A673 (cell line): ENCODE measurements at regions not wholly inside any gene's neighbourhood (a gene's known extent, or its start where the extent isn't known, plus 50 kb on each side); places are given as distances from the start of the nearest gene placed in this dataset.

Experiments
- BruUV-seq: library from RNA; stranded (reverse); fragments of 400-500 nt; replicated peaks from 2 replicates; lab custom pipeline; 2021; lab: Mats Ljungman, UMichigan
- CTCF ChIA-PET: fragments of 300-600 bp; sonication (Branson Sonifier 250); formaldehyde crosslinking; loops from one replicate; lab custom pipeline; 2022; ENCODE audit warnings: antibody characterized with exemption; lab: Charles Lee
- POLR2A ChIA-PET: fragments of 300-600 bp; sonication (Branson Sonifier 250); formaldehyde crosslinking; loops from one replicate; lab custom pipeline; 2022; ENCODE audit warnings: antibody characterized with exemption; ENCODE audit not compliant: low non-redundant PET; lab: Charles Lee
- DNase-seq: peaks from one replicate; pipeline ENCODE4 v3.0.0-alpha.2; 2015; ENCODE audit warnings: low spot score
- H3K27ac ChIP-seq: fragments of 200-600 bp; sonication (generic); 2 replicates; pipeline ENCODE4 v1.5.1; 2016; ENCODE audit warnings: mixed run types, low read depth, mild to moderate bottlenecking, mixed read lengths, antibody characterized with exemption, low read length; ENCODE audit not compliant: poor library complexity, severe bottlenecking
- H3K27me3 ChIP-seq: fragments of 200-600 bp; sonication (generic); replicated peaks from 2 replicates; pipeline ENCODE4 v1.6.1; 2017; ENCODE audit warnings: mixed run types, low read depth, mild to moderate bottlenecking, mixed read lengths, antibody characterized with exemption, low read length; ENCODE audit not compliant: insufficient read depth, poor library complexity
- H3K36me3 ChIP-seq: fragments of 200-600 bp; sonication (generic); 2 replicates; pipeline ENCODE4 v1.6.1; 2016; ENCODE audit warnings: mixed run types, mild to moderate bottlenecking, mixed read lengths, antibody characterized with exemption, low read length; ENCODE audit not compliant: insufficient read depth, poor library complexity, severe bottlenecking
- H3K4me1 ChIP-seq: fragments of 200-600 bp; sonication (generic); 2 replicates; pipeline ENCODE4 v1.6.1; 2017; ENCODE audit warnings: mixed run types, mild to moderate bottlenecking, mixed read lengths, antibody characterized with exemption, low read length; ENCODE audit not compliant: insufficient read depth, poor library complexity, severe bottlenecking
- H3K4me3 ChIP-seq: fragments of 200-600 bp; sonication (generic); 2 replicates; pipeline ENCODE4 v1.5.1; 2016; ENCODE audit warnings: low read depth, mixed run types, mild to moderate bottlenecking, mixed read lengths, low read length; ENCODE audit not compliant: poor library complexity, severe bottlenecking
- H3K9me3 ChIP-seq: fragments of 200-600 bp; sonication (generic); 2 replicates; pipeline ENCODE4 v1.6.1; 2016; ENCODE audit warnings: mixed run types, low read depth, mild to moderate bottlenecking, mixed read lengths, antibody characterized with exemption, low read length; ENCODE audit not compliant: poor library complexity, severe bottlenecking
- EZH2 ChIP-seq: fragments of 200-600 bp; sonication (generic); IDR thresholded peaks from 2 replicates; pipeline ENCODE4 v1.6.1; 2017; ENCODE audit warnings: borderline replicate concordance, low read depth, mild to moderate bottlenecking, mixed read lengths, antibody characterized with exemption, low read length; ENCODE audit not compliant: poor library complexity, severe bottlenecking
- intact Hi-C: fragments of 100-400 bp; cut with micrococcal nuclease; formaldehyde crosslinking; loops from one replicate; pipeline ENCODE4 v1.10.0; 2022; ENCODE audit not compliant: unreplicated experiment
- TF ChIP-seq, protein P1 (sequence below): fragments of 300-800, 200-600 bp; sonication (generic); conservative IDR thresholded peaks from 2 replicates; pipeline ENCODE4 v1.5.1; 2017; ENCODE audit warnings: low read depth, mild to moderate bottlenecking, antibody characterized with exemption, low read length, moderate library complexity, mixed read lengths

DNA sequence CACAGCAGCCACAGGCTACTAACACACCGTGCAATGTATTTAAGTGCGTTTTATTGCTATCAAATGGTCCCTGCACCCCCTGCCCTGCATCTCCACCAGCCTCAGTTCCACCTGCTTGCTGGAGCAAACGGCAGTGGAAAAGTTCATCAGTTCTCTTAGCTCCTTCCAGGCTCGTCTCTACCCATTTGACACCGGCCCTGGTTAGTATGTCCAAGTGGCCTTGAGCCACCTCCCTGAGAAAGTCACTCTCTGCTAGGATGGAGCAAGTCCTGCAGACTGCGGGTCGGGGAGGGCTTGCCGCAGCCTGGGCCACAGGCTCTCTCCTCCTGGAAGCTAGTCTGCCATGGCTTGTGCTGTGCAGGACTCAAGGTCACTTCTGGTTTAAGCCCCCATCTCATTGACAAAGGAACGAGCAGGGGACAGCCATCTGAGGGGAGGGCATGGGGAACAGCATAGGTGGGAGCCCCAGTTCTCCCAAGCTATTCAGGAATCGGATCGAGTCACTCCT lies 74.9 kb downstream of the RHOB start:
- CTCF ChIA-PET = no interaction called here
- H3K36me3 ChIP-seq = no peaks in the 10 kb centered on the region
- H3K4me1 ChIP-seq = peaks cover 8% of the 10 kb centered on the region
- intact Hi-C loops = no loop called here
- no peaks in the 10 kb centered on the region for H3K27me3 ChIP-seq
- no TSS peak for BruUV-seq
- no peaks in the 10 kb centered on the region for H3K9me3 ChIP-seq
- H3K27ac ChIP-seq = no peak overlapping the region
- DNase-seq = no peak
- no peak overlapping the region for H3K4me3 ChIP-seq
- TF ChIP-seq, protein P1, sequence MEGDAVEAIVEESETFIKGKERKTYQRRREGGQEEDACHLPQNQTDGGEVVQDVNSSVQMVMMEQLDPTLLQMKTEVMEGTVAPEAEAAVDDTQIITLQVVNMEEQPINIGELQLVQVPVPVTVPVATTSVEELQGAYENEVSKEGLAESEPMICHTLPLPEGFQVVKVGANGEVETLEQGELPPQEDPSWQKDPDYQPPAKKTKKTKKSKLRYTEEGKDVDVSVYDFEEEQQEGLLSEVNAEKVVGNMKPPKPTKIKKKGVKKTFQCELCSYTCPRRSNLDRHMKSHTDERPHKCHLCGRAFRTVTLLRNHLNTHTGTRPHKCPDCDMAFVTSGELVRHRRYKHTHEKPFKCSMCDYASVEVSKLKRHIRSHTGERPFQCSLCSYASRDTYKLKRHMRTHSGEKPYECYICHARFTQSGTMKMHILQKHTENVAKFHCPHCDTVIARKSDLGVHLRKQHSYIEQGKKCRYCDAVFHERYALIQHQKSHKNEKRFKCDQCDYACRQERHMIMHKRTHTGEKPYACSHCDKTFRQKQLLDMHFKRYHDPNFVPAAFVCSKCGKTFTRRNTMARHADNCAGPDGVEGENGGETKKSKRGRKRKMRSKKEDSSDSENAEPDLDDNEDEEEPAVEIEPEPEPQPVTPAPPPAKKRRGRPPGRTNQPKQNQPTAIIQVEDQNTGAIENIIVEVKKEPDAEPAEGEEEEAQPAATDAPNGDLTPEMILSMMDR = no peak
- no peak for TF ChIP-seq EZH2
- POLR2A ChIA-PET = no interaction called here

DNA sequence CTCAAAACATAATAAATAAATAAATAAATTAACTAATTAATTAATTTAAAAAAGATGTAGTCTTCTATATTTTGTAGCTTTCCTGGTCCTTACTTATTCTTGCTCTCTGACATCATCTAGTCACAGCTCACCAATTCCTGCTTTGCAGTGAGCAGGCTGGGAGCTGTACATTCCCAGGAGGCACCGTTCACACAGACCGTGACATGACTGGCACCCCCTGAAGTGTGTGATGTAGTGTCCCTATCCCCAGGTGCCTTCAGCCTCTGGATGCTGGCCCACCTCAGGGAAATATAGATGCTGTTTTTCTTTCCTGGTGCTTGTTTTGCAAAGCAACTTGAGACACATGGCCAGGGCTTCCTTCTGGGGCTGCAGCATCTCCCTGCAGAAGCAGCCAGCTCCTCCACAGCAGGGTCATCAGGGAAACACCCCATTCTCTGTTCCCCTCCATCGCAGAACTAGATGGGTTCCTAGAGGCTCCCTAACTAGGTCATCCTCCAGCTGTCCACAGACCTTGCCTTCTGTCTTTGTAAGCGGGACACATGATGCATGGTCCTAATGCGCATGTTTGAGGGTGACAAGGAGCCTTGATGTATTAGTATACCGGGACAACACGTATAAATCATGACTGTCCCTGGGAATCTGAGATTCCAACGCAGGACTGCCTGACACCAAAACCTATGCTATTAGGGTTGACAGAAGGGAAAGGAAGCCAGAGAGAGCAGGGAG lies 76.4 kb downstream of the RHOB start:
- Histone ChIP-seq H3K4me1 (peaks cover 8% of the 10 kb centered on the region), H3K27ac (no peak overlapping the region), H3K4me3 (no peak overlapping the region), H3K36me3 (no peaks in the 10 kb centered on the region), H3K9me3 (no peaks in the 10 kb centered on the region), H3K27me3 (no peaks in the 10 kb centered on the region)
- intact Hi-C loops = no loop called here
- DNase-seq = no peak
- ChIA-PET POLR2A (no interaction called here), CTCF (no interaction called here)
- no TSS peak for BruUV-seq
- TF ChIP-seq EZH2 = no peak
- TF ChIP-seq, protein P1 = no peak

DNA sequence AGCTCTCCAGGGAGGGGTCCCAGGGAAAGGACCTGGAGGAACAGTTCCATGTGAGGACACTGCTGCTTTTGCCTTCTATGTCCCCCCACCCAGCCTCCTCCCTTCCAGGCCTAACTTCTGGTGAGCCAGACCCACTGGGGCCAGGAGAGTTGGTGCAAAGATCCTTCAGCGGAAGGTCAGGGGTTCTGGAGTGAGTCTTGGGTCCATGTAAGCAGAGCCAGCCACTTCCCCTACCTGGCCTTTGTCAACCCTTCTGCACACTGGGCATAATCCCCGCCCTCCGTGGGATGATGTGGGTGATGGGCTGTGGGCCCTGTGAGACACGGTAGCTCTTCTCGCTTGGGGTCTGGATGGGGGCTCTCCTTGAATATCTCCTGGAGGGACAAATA lies 76.9 kb downstream of the RHOB start:
- H3K27me3 ChIP-seq = no peaks in the 10 kb centered on the region
- CTCF ChIA-PET = no interaction called here
- H3K27ac ChIP-seq = no peak overlapping the region
- TF ChIP-seq, protein P1 = no peak
- no peak for TF ChIP-seq EZH2
- H3K9me3 ChIP-seq = no peaks in the 10 kb centered on the region
- intact Hi-C loops = no loop called here
- H3K36me3 ChIP-seq = no peaks in the 10 kb centered on the region
- BruUV-seq = no TSS peak
- POLR2A ChIA-PET = no interaction called here
- H3K4me3 ChIP-seq = no peak overlapping the region
- H3K4me1 ChIP-seq = peaks cover 8% of the 10 kb centered on the region
- DNase-seq = no peak
